ENCODE measurements at regions not wholly inside any gene's neighbourhood (a gene's known extent, or its start where the extent isn't known, plus 50 kb on each side); places are given as distances from the start of the nearest gene placed in this dataset.

- Histone ChIP-seq H3K9me3 (ENCODE audit: insufficient read depth, low read depth, low read length) (no peaks in the 10 kb centered on the region), H2BK120ac (ENCODE audit: insufficient read depth, low read length, poor library complexity) (no peak overlapping the region), H3K27me3 (ENCODE audit: insufficient read depth, low read length) (no peaks in the 10 kb centered on the region), H3K9ac (ENCODE audit: low read length) (no peak overlapping the region), H3K4me2 (ENCODE audit: low read length) (no peak overlapping the region), H4K91ac (ENCODE audit: low read depth, low read length) (no peak overlapping the region), H3K14ac (ENCODE audit: low read length) (no peak overlapping the region), H3K4me1 (ENCODE audit: control insufficient read depth in 1 of 2, insufficient read depth in 2 of 2, low read length in 2 of 2) (no peaks in the 10 kb centered on the region), H4K8ac (ENCODE audit: low read depth, low read length) (no peak overlapping the region), H3K18ac (ENCODE audit: low read length) (no peak overlapping the region), H4K12ac (ENCODE audit: low read depth, low read length) (no peak overlapping the region), H2AK5ac (ENCODE audit: low read length) (no peak overlapping the region), H3K27ac (ENCODE audit: low read depth, low read length) (no peak overlapping the region), H3K36me3 (ENCODE audit: control insufficient read depth in 1 of 2, insufficient read depth in 2 of 2, low read length in 2 of 2) (no peaks in the 10 kb centered on the region), H3K4me3 (ENCODE audit: low read depth, low read length) (no peak overlapping the region), H3K79me2 (ENCODE audit: control insufficient read depth, insufficient read depth, low read length, poor library complexity) (no peaks in the 10 kb centered on the region), H2AFZ (ENCODE audit: insufficient read depth, low read length, poor library complexity) (no peak overlapping the region), H3K23ac (ENCODE audit: low read length) (no peak overlapping the region), H2BK5ac (ENCODE audit: low read depth, low read length, poor library complexity) (no peak overlapping the region), H3K79me1 (ENCODE audit: low read length) (no peaks in the 10 kb centered on the region), H2BK12ac (ENCODE audit: low read length) (no peak overlapping the region), H3K4ac (ENCODE audit: low read depth, low read length) (no peak overlapping the region)
- no peak for DNase-seq
- WGBS (ENCODE audit: extremely low coverage, insufficient coverage, insufficient read length) = no CpG with 5 or more reads among the region's 3 CpGs
Measured at GRCh38 chr2:52536929-52537460, 1230.6 kb upstream of the CHAC2 start.

- H4K8ac ChIP-seq (ENCODE audit: low read depth, low read length) = no peak overlapping the region
- no peaks in the 10 kb centered on the region for H3K9me3 ChIP-seq (ENCODE audit: insufficient read depth, low read depth, low read length)
- no peak overlapping the region for H3K14ac ChIP-seq (ENCODE audit: low read length)
- no peak overlapping the region for H3K4me2 ChIP-seq (ENCODE audit: low read length)
- H2BK5ac ChIP-seq (ENCODE audit: low read depth, low read length, poor library complexity) = no peak overlapping the region
- H3K18ac ChIP-seq (ENCODE audit: low read length) = no peak overlapping the region
- H3K4me3 ChIP-seq (ENCODE audit: low read depth, low read length) = no peak overlapping the region
- H3K9ac ChIP-seq (ENCODE audit: low read length) = no peak overlapping the region
- no peaks in the 10 kb centered on the region for H3K79me2 ChIP-seq (ENCODE audit: control insufficient read depth, insufficient read depth, low read length, poor library complexity)
- no peak overlapping the region for H3K4ac ChIP-seq (ENCODE audit: low read depth, low read length)
- no peak overlapping the region for H2AFZ ChIP-seq (ENCODE audit: insufficient read depth, low read length, poor library complexity)
- no peaks in the 10 kb centered on the region for H3K36me3 ChIP-seq (ENCODE audit: control insufficient read depth in 1 of 2, insufficient read depth in 2 of 2, low read length in 2 of 2)
- DNase-seq = no peak
- no peak overlapping the region for H4K12ac ChIP-seq (ENCODE audit: low read depth, low read length)
- H3K27me3 ChIP-seq (ENCODE audit: insufficient read depth, low read length) = no peaks in the 10 kb centered on the region
- no peak overlapping the region for H3K27ac ChIP-seq (ENCODE audit: low read depth, low read length)
- H3K4me1 ChIP-seq (ENCODE audit: control insufficient read depth in 1 of 2, insufficient read depth in 2 of 2, low read length in 2 of 2) = no peaks in the 10 kb centered on the region
- WGBS (ENCODE audit: extremely low coverage, insufficient coverage, insufficient read length) = no CpG with 5 or more reads among the region's 1 CpG
- H2AK5ac ChIP-seq (ENCODE audit: low read length) = no peak overlapping the region
- no peak overlapping the region for H2BK12ac ChIP-seq (ENCODE audit: low read length)
- H3K79me1 ChIP-seq (ENCODE audit: low read length) = no peaks in the 10 kb centered on the region
- no peak overlapping the region for H2BK120ac ChIP-seq (ENCODE audit: insufficient read depth, low read length, poor library complexity)
- no peak overlapping the region for H4K91ac ChIP-seq (ENCODE audit: low read depth, low read length)
- no peak overlapping the region for H3K23ac ChIP-seq (ENCODE audit: low read length)
Measured at GRCh38 chr2:52532956-52533355, 1234.6 kb upstream of the CHAC2 start.

GRCh38 chr2:52526735-52527134, 1240.9 kb upstream of the CHAC2 start:
- Histone ChIP-seq H4K12ac (ENCODE audit: low read depth, low read length) (no peak overlapping the region), H3K23ac (ENCODE audit: low read length) (no peak overlapping the region), H3K14ac (ENCODE audit: low read length) (no peak overlapping the region), H3K4me2 (ENCODE audit: low read length) (no peak overlapping the region), H4K91ac (ENCODE audit: low read depth, low read length) (no peak overlapping the region), H3K9me3 (ENCODE audit: insufficient read depth, low read depth, low read length) (no peaks in the 10 kb centered on the region), H3K79me2 (ENCODE audit: control insufficient read depth, insufficient read depth, low read length, poor library complexity) (no peaks in the 10 kb centered on the region), H3K27ac (ENCODE audit: low read depth, low read length) (no peak overlapping the region), H3K18ac (ENCODE audit: low read length) (no peak overlapping the region), H3K4me3 (ENCODE audit: low read depth, low read length) (no peak overlapping the region), H3K4me1 (ENCODE audit: control insufficient read depth in 1 of 2, insufficient read depth in 2 of 2, low read length in 2 of 2) (no peaks in the 10 kb centered on the region), H3K9ac (ENCODE audit: low read length) (no peak overlapping the region), H2BK120ac (ENCODE audit: insufficient read depth, low read length, poor library complexity) (no peak overlapping the region), H3K27me3 (ENCODE audit: insufficient read depth, low read length) (no peaks in the 10 kb centered on the region), H2AK5ac (ENCODE audit: low read length) (no peak overlapping the region), H2BK12ac (ENCODE audit: low read length) (no peak overlapping the region), H3K36me3 (ENCODE audit: control insufficient read depth in 1 of 2, insufficient read depth in 2 of 2, low read length in 2 of 2) (no peaks in the 10 kb centered on the region), H4K8ac (ENCODE audit: low read depth, low read length) (no peak overlapping the region), H2BK5ac (ENCODE audit: low read depth, low read length, poor library complexity) (no peak overlapping the region), H2AFZ (ENCODE audit: insufficient read depth, low read length, poor library complexity) (no peak overlapping the region), H3K4ac (ENCODE audit: low read depth, low read length) (no peak overlapping the region), H3K79me1 (ENCODE audit: low read length) (no peaks in the 10 kb centered on the region)
- no CpG with 5 or more reads among the region's 1 CpG for WGBS (ENCODE audit: extremely low coverage, insufficient coverage, insufficient read length)
- no peak for DNase-seq

- H3K23ac ChIP-seq (ENCODE audit: low read length) = no peak overlapping the region
- H3K9ac ChIP-seq (ENCODE audit: low read length) = no peak overlapping the region
- H2BK120ac ChIP-seq (ENCODE audit: insufficient read depth, low read length, poor library complexity) = no peak overlapping the region
- no peak overlapping the region for H4K91ac ChIP-seq (ENCODE audit: low read depth, low read length)
- no CpG with 5 or more reads among the region's 1 CpG for WGBS (ENCODE audit: extremely low coverage, insufficient coverage, insufficient read length)
- no peak for DNase-seq
- no peak overlapping the region for H4K12ac ChIP-seq (ENCODE audit: low read depth, low read length)
- no peak overlapping the region for H3K14ac ChIP-seq (ENCODE audit: low read length)
- H3K4me1 ChIP-seq (ENCODE audit: control insufficient read depth in 1 of 2, insufficient read depth in 2 of 2, low read length in 2 of 2) = no peaks in the 10 kb centered on the region
- no peaks in the 10 kb centered on the region for H3K79me1 ChIP-seq (ENCODE audit: low read length)
- H2AFZ ChIP-seq (ENCODE audit: insufficient read depth, low read length, poor library complexity) = no peak overlapping the region
- no peak overlapping the region for H2BK5ac ChIP-seq (ENCODE audit: low read depth, low read length, poor library complexity)
- no peaks in the 10 kb centered on the region for H3K9me3 ChIP-seq (ENCODE audit: insufficient read depth, low read depth, low read length)
- no peaks in the 10 kb centered on the region for H3K36me3 ChIP-seq (ENCODE audit: control insufficient read depth in 1 of 2, insufficient read depth in 2 of 2, low read length in 2 of 2)
- H2BK12ac ChIP-seq (ENCODE audit: low read length) = no peak overlapping the region
- no peak overlapping the region for H2AK5ac ChIP-seq (ENCODE audit: low read length)
- no peaks in the 10 kb centered on the region for H3K79me2 ChIP-seq (ENCODE audit: control insufficient read depth, insufficient read depth, low read length, poor library complexity)
- H4K8ac ChIP-seq (ENCODE audit: low read depth, low read length) = no peak overlapping the region
- no peak overlapping the region for H3K18ac ChIP-seq (ENCODE audit: low read length)
- H3K27me3 ChIP-seq (ENCODE audit: insufficient read depth, low read length) = no peaks in the 10 kb centered on the region
- H3K4me3 ChIP-seq (ENCODE audit: low read depth, low read length) = no peak overlapping the region
- H3K4me2 ChIP-seq (ENCODE audit: low read length) = no peak overlapping the region
- H3K4ac ChIP-seq (ENCODE audit: low read depth, low read length) = no peak overlapping the region
- no peak overlapping the region for H3K27ac ChIP-seq (ENCODE audit: low read depth, low read length)
Measured at GRCh38 chr2:52520644-52521043, 1247.0 kb upstream of the CHAC2 start.

Data from trophoblast cell (in vitro differentiated cells and primary cell).